GM21423 (cell line): ENCODE measurements at regions not wholly inside any gene's neighbourhood (a gene's known extent, or its start where the extent isn't known, plus 50 kb on each side); places are given as distances from the start of the nearest gene placed in this dataset.
A peak's percentile ranks its signal among the peaks of the same experiment; 100 is the strongest.

Experiments
- ATAC-seq: cut with Tn5 transposase; IDR thresholded peaks from one replicate; pipeline ENCODE4 v1.9.1; 2021; ENCODE audit warnings: mild to moderate bottlenecking, moderate library complexity; ENCODE audit not compliant: unreplicated experiment

GRCh38 chr15:95469496-95470000 lies 861.0 kb upstream of the NR2F2 start:
- ATAC-seq = no peak

- ATAC-seq = no peak
Measured at GRCh38 chr15:95470529-95470928, 860.0 kb upstream of the NR2F2 start.

DNA sequence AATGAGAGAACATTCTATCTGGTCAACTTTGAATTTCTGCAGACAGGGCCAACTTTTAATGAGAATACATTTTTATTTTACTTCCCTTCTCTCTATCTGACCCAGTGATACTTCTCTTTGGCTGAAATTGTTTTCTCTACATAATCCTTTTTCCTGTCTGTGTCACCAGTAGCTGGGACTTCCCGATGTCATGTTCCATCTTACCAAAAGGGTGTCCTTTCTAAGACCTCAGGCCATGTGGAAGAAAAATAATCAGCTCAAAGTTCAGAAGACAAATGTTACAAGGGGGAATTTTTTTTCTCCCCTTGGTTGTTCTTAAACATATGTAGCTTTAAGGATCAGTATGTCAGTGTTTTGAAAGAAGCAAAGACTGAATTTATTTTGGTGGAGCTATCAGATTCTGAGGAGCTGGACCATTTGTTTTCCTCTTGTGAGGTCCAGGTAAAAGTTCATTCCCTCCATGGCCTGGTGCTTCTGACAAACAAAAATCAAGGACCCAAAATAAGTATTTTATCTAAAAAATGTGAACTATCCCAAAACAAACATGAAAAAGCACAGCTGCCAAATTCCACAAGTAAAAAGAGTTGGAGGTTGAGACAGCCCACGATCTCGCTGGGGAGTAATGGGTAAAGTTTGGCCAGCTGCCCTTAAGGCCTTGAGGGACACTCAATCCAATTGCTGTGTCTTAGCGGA lies 859.4 kb upstream of the NR2F2 start:
- ATAC-seq = no peak

GRCh38 chr15:95471690-95472086 lies 858.8 kb upstream of the NR2F2 start:
- no peak for ATAC-seq

GRCh38 chr15:95475067-95475466 lies 855.4 kb upstream of the NR2F2 start:
- ATAC-seq = no peak

DNA sequence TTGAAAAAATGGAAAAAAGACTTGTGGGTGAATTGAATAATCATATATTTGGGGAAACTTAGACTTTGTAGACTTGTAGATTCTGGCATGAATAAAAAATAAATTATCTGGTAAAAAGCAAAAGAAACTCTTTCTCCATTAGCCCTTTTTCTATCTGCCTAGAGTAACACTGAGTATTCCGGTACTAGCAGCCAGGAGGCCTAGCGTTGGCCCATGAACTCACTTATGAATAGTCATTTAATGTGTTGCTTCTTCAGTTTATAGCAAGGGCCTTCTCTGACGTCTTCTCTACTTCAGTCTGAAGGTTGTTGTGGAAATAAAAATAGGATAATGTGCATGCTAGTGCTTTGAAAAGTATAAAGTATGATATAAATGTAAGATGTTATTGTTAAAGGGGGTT lies 851.2 kb upstream of the NR2F2 start:
- no peak for ATAC-seq

DNA sequence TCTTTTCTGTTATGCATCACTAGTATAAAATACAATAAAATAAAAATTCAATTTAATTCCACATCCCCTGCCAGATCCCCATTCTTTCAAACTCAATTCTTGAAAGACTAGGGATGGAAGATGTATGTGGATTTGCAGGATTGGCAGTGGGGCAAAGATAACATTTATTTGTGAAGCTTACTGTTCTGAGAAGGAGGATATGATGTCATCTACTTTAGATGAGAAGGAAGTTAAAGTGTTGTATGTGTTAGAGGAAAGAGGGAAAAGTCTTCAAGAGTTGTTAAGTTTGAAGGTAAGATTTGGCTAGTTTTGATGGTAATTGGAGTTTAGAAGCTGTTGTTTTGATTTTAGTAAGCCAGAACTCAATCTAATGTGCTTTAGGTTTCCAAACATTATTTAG lies 845.1 kb upstream of the NR2F2 start:
- ATAC-seq = no peak

- ATAC-seq = no peak
Measured at GRCh38 chr15:95486224-95486623, 844.3 kb upstream of the NR2F2 start.

DNA sequence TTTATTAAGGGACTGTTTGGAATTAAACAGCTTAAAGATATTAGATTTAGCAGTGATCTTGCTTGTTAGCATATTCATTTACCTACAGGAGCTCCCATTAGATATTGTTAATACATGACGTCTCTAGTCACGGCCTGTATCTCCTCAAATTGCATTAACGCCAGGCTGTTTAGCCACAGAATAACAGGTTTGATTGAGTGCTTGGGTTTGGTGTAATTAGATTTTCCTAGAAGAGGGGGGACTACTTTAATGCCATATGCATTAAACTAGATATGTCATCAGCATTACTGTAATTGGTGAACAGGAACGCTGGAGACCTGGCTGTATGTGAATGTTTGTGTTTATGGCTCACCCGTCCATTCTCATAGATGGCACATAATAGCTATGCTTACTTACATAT lies 841.4 kb upstream of the NR2F2 start:
- no peak for ATAC-seq

GRCh38 chr15:95492388-95493070 lies 838.0 kb upstream of the NR2F2 start:
- no peak for ATAC-seq

- no peak for ATAC-seq
Measured at GRCh38 chr15:95494971-95495541, 835.4 kb upstream of the NR2F2 start.

GRCh38 chr15:95497634-95498033 lies 832.9 kb upstream of the NR2F2 start:
- ATAC-seq = no peak

- no peak for ATAC-seq
Measured at GRCh38 chr15:95498961-95499360, 831.5 kb upstream of the NR2F2 start.

- ATAC-seq = no peak
Measured at GRCh38 chr15:95499397-95499796, 831.1 kb upstream of the NR2F2 start.

DNA sequence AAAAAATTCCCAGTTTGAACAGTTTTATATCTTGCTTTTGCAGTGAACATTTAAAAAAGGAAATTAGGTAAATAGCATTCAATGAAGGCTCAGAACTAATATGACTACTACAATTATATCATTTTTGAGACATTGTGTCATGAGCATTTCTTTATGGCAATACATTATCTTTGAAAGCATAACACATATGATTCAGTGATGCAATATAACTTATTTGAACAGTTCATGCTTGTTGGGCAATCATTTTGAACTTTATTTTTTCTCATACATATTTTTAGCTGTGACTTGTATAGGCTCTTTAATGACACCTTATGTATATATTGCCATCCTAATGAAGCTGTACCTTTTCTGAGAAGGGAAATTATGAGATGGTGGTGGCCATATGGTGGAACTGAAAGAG lies 828.6 kb upstream of the NR2F2 start:
- ATAC-seq = no peak

GRCh38 chr15:95503107-95503506 lies 827.4 kb upstream of the NR2F2 start:
- ATAC-seq = no peak

- peak; percentile 40 for ATAC-seq
Measured at GRCh38 chr15:95503640-95504225, 826.8 kb upstream of the NR2F2 start.

- no peak for ATAC-seq
Measured at GRCh38 chr15:95511671-95512070, 818.8 kb upstream of the NR2F2 start.

- ATAC-seq = no peak
Measured at GRCh38 chr15:95512906-95513305, 817.6 kb upstream of the NR2F2 start.

- ATAC-seq = no peak
Measured at GRCh38 chr15:95519887-95520286, 810.6 kb upstream of the NR2F2 start.

- no peak for ATAC-seq
Measured at GRCh38 chr15:95520511-95520910, 810.0 kb upstream of the NR2F2 start.

DNA sequence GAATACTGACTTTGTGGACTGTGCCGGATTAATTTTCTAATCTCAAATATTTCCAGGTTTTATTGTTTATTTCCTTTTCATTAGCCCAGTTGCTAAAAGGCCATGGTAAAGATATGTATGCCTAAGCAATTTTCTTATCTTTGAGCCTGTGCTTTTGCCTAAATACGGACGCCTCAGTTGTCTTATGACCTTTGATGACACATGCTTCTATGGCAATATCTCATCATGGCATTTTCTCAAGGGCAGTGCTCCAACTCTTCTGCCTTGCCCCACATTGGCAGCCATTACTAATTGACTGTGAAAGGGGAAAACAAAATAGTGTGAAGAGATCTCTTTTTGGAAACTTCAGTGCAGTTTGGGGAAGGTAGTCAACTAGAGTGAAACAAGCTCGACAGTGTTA lies 809.6 kb upstream of the NR2F2 start:
- ATAC-seq = no peak
